Tongue (tissue), 1 donor: ENCODE measurements at regions not wholly inside any gene's neighbourhood (a gene's known extent, or its start where the extent isn't known, plus 50 kb on each side); places are given as distances from the start of the nearest gene placed in this dataset.
"Not testable (repeated sequence)": the region's sequence is repeated elsewhere in the genome, so short reads cannot be mapped to it uniquely, and the experiment has no call there.

Experiments used
- DNase-seq: peaks from one replicate; pipeline ENCODE4 v3.0.0-alpha.2; 2015

DNA sequence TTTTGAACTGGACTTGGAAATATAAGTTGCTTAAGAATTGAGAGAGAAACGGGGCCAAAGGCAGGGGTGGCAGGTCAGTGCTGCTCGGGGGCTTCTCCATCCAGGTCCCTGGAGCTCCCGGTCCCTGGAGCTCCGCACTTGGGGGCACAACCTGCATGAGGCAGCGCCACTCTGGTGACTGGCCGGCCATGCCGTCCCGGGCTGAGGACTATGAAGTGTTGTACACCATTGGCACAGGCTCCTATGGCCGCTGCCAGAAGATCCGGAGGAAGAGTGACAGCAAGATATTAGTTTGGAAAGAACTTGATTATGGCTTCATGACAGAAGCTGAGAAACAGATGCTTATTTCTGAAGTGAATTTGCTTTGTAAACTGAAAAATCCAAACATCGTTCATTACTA, 76.9 kb upstream of the POTEG start:
- not testable (repeated sequence) for DNase-seq

DNA sequence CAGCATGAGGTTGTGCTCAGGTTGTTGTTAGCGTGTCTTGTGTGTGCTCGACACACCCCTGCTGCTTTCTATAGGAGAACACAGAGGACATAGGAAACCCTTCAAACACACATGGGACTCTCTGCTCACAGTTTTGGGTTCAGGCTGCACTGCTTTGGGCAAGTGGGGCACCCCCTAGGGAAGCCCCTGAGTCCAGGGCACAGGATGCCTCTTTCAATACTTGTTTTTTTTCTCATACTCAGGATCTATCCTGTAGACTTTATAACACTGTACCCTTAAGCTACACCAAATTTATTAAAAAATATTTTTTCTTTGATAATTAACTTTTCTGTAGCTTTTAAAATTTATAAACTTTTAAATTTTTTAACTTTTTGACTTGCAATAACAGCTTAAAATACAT, 55.3 kb upstream of the POTEG start:
- not testable (repeated sequence) for DNase-seq

DNA sequence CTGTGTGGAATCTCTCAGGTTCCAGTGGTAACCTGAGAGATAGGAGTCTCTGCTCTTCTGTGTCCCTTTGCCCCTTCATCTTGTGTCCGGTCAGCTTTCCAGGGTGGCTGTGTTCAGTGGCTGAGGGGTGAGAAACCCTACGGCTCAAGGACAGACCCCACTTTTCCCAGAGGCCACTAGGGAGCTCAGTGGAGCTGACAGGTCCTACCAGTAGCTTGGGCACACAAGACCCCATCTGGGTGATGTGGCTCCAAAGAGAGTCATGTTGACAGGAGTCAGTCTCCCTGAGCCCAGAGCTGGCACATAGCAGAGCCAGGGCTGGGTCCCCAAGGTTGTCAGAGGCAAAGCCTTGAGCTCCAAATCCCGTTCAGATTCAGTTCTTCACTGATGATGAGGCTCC, 54.3 kb upstream of the POTEG start:
- DNase-seq = not testable (repeated sequence)

DNA sequence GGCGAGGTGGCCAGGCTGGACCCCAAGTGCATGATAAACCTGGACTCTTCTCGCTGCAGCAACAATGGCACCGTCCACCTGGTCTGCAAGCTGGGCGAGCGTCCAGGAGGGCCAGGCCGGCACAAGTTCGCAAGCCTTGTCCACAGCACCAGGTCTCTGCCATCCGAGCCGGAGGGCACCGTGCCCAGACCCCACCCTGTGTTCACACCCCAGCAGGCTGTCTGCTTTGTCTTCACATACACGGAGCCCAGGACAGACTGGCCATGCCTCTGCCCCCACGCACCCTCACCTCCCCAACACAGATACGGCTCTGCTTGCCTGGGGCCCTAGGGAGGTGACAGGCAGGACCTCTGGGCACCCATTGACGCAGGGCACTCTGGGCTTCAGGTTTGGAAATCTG, 53.5 kb upstream of the POTEG start:
- not testable (repeated sequence) for DNase-seq

DNA sequence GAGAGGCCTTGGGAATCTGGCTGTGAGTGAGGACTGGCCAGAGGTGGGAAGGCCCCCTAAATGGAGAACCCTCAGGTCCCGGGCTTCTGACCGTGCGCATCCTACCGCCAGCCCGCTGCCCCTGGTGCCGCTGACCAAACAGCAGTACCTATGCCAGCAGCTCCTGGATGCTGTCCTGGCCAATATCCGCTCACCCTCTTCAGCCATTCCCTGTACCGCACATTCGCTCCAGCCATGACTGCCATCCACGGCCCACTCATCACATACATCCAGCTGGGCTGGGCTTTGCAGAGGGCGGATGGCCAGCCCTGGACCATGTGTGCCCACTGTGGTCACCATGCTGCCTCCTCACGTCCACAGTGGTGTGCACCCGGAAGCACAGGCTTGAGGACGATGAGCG, 53.1 kb upstream of the POTEG start:
- not testable (repeated sequence) for DNase-seq

DNA sequence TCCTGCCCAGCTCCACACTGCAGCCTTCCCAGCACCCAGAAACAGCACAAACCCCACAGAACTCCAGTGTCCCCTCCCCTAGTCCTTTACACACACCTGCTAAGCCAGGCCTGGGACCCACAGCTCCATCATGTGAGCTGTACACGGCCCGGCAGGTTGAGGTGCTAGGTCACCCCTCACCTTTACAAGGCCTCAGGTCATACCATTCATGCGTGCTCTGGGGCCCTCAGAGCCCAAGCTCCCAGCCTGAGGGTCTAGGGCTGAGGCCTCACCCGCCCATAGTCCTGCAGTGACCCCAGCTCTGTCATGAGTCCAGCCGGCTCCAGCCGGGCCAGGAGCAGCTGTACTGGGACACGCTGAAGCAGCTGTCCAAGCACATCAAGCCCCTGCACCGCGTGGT, 51.2 kb upstream of the POTEG start:
- peak; percentile 0 for DNase-seq
